ENCODE measurements at regions not wholly inside any gene's neighbourhood (a gene's known extent, or its start where the extent isn't known, plus 50 kb on each side); places are given as distances from the start of the nearest gene placed in this dataset.

- TF ChIP-seq ZNF462 (CRISPR knock-in tag; IDR thresholded peaks at IDR 0.05) (no peak), ZNF331 (CRISPR knock-in tag; IDR thresholded peaks at IDR 0.05; ENCODE audit: low read depth) (no peak), NANOG (IDR thresholded peaks at IDR 0.05; ENCODE audit: borderline replicate concordance) (no peak), CTCF (conservative IDR thresholded peaks at IDR 0.05; ENCODE audit: low read depth in 2 of 2) (no peak), ZNF114 (CRISPR knock-in tag; IDR thresholded peaks at IDR 0.05) (no peak)
These were observed 257.5 kb downstream of the GADD45G start (continued) for GRCh38 chr9:89862316-89862715.

DNA sequence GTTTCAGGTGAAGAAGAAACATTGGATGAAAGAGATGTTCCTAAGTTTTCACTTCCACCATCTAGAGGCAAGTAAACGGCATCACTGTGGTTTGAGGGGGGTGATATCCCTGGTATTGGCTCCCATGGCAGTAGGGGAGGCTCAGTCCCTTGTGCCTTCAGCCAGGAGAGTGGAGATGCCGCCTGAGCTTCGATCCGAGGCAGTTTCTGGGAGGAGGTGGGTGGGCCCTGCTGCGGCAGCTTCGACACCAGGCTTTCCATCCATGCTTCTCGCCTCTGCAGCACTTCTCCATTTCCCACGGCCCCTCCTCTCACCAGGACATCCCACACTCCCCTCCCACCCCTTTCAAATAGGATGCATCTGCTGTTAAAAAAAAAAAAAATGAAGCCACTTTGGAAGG, 258.3 kb downstream of the GADD45G start:
- no peak overlapping the region for H3K4me3 ChIP-seq
- no peak overlapping the region for H3K27ac ChIP-seq (ENCODE audit: low read depth)
- H3K9me3 Mint-ChIP-seq, result 0 out of 3 replicates have a peak, but pooled peaks cover 6% of the 10 kb centered on the region
- no peak for TF ChIP-seq EZH2phosphoT487 (IDR thresholded peaks at IDR 0.05; ENCODE audit: unreplicated experiment)
- TF ChIP-seq, protein P1, sequence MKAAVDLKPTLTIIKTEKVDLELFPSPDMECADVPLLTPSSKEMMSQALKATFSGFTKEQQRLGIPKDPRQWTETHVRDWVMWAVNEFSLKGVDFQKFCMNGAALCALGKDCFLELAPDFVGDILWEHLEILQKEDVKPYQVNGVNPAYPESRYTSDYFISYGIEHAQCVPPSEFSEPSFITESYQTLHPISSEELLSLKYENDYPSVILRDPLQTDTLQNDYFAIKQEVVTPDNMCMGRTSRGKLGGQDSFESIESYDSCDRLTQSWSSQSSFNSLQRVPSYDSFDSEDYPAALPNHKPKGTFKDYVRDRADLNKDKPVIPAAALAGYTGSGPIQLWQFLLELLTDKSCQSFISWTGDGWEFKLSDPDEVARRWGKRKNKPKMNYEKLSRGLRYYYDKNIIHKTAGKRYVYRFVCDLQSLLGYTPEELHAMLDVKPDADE (IDR thresholded peaks at IDR 0.05), result no peak
- TF ChIP-seq EZH2 (IDR thresholded peaks at IDR 0.05; ENCODE audit: low read depth, unreplicated experiment), result no peak
- no peaks in the 10 kb centered on the region for H3K9me2 ChIP-seq (ENCODE audit: insufficient read depth)
- H3K4me1 ChIP-seq (ENCODE audit: insufficient read depth), result no peaks in the 10 kb centered on the region
- H3K27ac Mint-ChIP-seq, result no peak overlapping the region
- DNase-seq (ENCODE audit: low spot score), result no peak
- no peak overlapping the region for H3K4me3 Mint-ChIP-seq
- no peak overlapping the region for H2AFZ ChIP-seq
- no peak for ATAC-seq
- H3K4me1 Mint-ChIP-seq, result no peaks in the 10 kb centered on the region; the same call in 2 of the 3 replicates
- no peaks in the 10 kb centered on the region for H4K20me1 ChIP-seq (replicated peaks; ENCODE audit: insufficient read depth)
- no peaks in the 10 kb centered on the region for H3K79me2 ChIP-seq (replicated peaks; ENCODE audit: insufficient read depth)
- no peaks in the 10 kb centered on the region for H3K36me3 ChIP-seq (ENCODE audit: insufficient read depth)
- H3K4me2 ChIP-seq, result no peak overlapping the region
- H3K27me3 ChIP-seq (ENCODE audit: insufficient read depth), result no peaks in the 10 kb centered on the region
- H3K27me3 Mint-ChIP-seq (ENCODE audit: insufficient read depth, low read depth, poor library complexity), result peaks cover 7% of the 10 kb centered on the region
- H3K36me3 Mint-ChIP-seq (ENCODE audit: low read depth), result no peaks in the 10 kb centered on the region
- H3F3A ChIP-seq (replicated peaks; ENCODE audit: low read depth), result no peaks in the 10 kb centered on the region

Data from GM23338 (cell line).